Kidney epithelial cell (primary cell): ENCODE measurements at regions not wholly inside any gene's neighbourhood (a gene's known extent, or its start where the extent isn't known, plus 50 kb on each side); places are given as distances from the start of the nearest gene placed in this dataset.

Experiments
- DNase-seq: peaks from one replicate; pipeline ENCODE4 v3.0.0-alpha.2; 2010; ENCODE audit warnings: low read depth
- H3K27me3 ChIP-seq: 2 replicates; pipeline ENCODE4 v1.6.0; 2011; ENCODE audit warnings: low read length; ENCODE audit not compliant: control insufficient read depth, insufficient read depth
- H3K36me3 ChIP-seq: 2 replicates; pipeline ENCODE4 v1.5.1; 2011; ENCODE audit warnings: low read length; ENCODE audit not compliant: control insufficient read depth, insufficient read depth
- H3K4me3 ChIP-seq: 2 replicates; pipeline ENCODE4 v1.5.1; 2011; ENCODE audit warnings: low read depth, mild to moderate bottlenecking, control low read depth, low read length
- CTCF ChIP-seq: IDR thresholded peaks from 2 replicates; pipeline ENCODE4 v1.5.1; 2011; ENCODE audit warnings: mild to moderate bottlenecking, moderate library complexity, low read length, control low read depth, inconsistent platforms; ENCODE audit not compliant: insufficient read depth, poor library complexity, severe bottlenecking

DNA sequence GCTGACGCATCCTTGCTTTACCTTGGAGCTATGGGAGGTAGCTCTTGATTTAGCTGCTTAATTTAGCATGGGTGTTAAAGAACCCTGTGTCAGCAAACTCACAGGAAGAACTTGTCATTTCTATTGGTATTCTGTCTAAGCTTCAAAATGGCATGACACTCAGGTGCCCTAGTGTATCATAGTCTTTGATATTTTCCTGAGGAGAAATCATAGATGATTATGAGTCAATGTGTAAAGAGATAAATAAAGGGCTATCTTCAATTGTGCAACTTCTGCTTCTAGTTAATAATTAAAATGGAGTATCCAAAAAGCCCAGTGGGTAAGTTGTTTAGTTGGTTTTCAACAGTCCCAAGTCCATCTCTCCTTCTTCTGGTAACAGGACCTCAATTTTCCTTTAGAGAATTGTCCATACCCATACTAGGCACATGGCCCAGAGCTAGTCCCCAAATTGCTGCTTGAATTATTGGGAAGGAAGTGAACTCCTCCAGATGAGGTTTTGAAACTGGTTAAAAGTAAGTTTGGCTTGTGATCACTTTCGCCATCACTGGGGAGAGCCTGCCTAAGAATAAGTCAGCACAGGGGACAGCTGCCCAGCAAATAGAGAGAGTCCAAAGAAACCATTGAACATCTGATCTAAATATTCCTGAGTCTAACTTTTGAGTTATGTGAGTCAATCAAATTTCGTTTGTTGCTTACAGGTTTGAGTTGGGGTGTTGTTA is 169.0 kb upstream of the PHYHIPL start:
- H3K27me3 ChIP-seq = no peaks in the 10 kb centered on the region
- H3K4me3 ChIP-seq = no peak overlapping the region
- H3K36me3 ChIP-seq = no peaks in the 10 kb centered on the region
- DNase-seq = no peak
- no peak for TF ChIP-seq CTCF

DNA sequence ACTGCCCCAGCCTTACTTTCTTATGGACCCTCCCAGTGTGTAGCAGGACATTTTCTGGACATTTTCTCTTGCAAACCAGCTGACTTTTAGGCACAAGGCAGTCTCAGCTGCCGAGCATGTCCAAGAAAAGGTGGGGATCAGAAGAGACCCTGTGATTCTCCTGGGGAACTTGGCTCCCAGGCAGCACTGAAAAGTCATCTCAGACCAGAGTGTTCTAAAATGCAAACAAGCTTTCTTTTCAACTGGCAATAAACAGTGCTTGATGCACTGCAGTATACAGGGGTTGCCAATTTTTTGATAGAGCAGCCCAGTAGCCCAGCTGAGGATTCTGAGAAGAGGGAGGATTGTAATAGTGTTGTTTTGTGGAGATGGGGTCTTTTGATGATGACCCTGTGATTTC is 168.0 kb upstream of the PHYHIPL start:
- TF ChIP-seq CTCF = no peak
- DNase-seq = no peak
- H3K4me3 ChIP-seq = no peak overlapping the region
- H3K36me3 ChIP-seq = no peaks in the 10 kb centered on the region
- no peaks in the 10 kb centered on the region for H3K27me3 ChIP-seq

- H3K4me3 ChIP-seq = no peak overlapping the region
- H3K36me3 ChIP-seq = no peaks in the 10 kb centered on the region
- H3K27me3 ChIP-seq = no peaks in the 10 kb centered on the region
- TF ChIP-seq CTCF = no peak
- no peak for DNase-seq
Observed at GRCh38 chr10:59011972-59012632, 164.3 kb upstream of the PHYHIPL start.

DNA sequence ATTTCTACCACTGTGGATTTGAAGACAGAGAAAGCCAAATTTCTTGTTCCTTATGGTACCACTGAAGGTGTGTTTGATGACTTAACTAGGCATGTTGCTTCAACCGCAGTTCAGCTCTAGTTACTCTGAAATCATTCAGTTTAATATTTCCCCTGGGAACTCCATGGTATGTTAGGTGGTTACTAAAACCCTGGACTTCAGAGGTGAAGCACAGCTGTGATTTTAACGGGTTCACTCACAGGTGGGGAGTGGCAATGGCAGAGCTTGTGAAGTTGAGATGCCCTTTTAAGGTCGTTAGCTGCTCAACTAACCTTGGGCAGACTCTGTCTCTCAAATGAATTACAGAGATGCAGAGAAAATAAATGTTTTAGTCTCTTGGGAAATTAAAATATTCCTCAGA is 163.6 kb upstream of the PHYHIPL start:
- TF ChIP-seq CTCF = no peak
- DNase-seq = peak; percentile 35
- no peaks in the 10 kb centered on the region for H3K36me3 ChIP-seq
- no peaks in the 10 kb centered on the region for H3K27me3 ChIP-seq
- no peak overlapping the region for H3K4me3 ChIP-seq

- TF ChIP-seq CTCF = no peak
- no peak for DNase-seq
- H3K27me3 ChIP-seq = no peaks in the 10 kb centered on the region
- no peaks in the 10 kb centered on the region for H3K36me3 ChIP-seq
- no peak overlapping the region for H3K4me3 ChIP-seq
Observed at GRCh38 chr10:59016043-59016442, 160.4 kb upstream of the PHYHIPL start.
